ENCODE measurements at regions not wholly inside any gene's neighbourhood (a gene's known extent, or its start where the extent isn't known, plus 50 kb on each side); places are given as distances from the start of the nearest gene placed in this dataset.

DNA sequence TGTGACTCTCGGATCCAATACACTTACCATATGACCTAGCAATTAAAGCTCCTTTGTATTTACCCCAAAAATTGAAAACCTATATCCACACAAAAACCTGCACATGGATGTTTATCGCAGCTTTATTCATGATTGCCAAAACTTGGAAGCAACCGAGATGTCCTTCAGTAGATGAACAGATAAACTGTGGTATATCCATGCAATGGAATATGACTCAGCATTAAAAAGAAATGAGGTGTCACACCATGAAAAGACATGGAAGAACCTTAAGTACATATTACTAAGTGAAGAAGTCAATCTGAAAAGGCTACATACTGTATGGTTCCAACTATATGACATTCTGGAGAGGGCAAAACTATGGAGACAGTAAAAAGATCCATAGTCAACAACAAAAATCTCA is 82.0 kb upstream of the PHF24 start:
- no peak for TF ChIP-seq POLR2A (IDR thresholded peaks at IDR 0.05)
- TF ChIP-seq, protein P1, sequence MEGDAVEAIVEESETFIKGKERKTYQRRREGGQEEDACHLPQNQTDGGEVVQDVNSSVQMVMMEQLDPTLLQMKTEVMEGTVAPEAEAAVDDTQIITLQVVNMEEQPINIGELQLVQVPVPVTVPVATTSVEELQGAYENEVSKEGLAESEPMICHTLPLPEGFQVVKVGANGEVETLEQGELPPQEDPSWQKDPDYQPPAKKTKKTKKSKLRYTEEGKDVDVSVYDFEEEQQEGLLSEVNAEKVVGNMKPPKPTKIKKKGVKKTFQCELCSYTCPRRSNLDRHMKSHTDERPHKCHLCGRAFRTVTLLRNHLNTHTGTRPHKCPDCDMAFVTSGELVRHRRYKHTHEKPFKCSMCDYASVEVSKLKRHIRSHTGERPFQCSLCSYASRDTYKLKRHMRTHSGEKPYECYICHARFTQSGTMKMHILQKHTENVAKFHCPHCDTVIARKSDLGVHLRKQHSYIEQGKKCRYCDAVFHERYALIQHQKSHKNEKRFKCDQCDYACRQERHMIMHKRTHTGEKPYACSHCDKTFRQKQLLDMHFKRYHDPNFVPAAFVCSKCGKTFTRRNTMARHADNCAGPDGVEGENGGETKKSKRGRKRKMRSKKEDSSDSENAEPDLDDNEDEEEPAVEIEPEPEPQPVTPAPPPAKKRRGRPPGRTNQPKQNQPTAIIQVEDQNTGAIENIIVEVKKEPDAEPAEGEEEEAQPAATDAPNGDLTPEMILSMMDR (IDR thresholded peaks at IDR 0.05) = no peak

Data from testis (tissue), 2 donors.